HG03103 (cell line): ENCODE measurements at regions not wholly inside any gene's neighbourhood (a gene's known extent, or its start where the extent isn't known, plus 50 kb on each side); places are given as distances from the start of the nearest gene placed in this dataset.
"Not testable (repeated sequence)": the region's sequence is repeated elsewhere in the genome, so short reads cannot be mapped to it uniquely, and the experiment has no call there.

Source experiments
- ATAC-seq: cut with Tn5 transposase; IDR thresholded peaks from one replicate; pipeline ENCODE4 v1.9.1; 2021; ENCODE audit warnings: low read depth; ENCODE audit not compliant: unreplicated experiment

- no peak for ATAC-seq
Measured at GRCh38 chr11:90434858-90435257, 212.0 kb upstream of the CHORDC1 start.

- ATAC-seq, result no peak
Measured at GRCh38 chr11:90428836-90429235, 206.0 kb upstream of the CHORDC1 start.

- no peak for ATAC-seq
Measured at GRCh38 chr11:90426442-90426841, 203.6 kb upstream of the CHORDC1 start.

- no peak for ATAC-seq
Measured at GRCh38 chr11:90423378-90423777, 200.5 kb upstream of the CHORDC1 start.

- not testable (repeated sequence) for ATAC-seq
Measured at GRCh38 chr11:90422787-90423186, 199.9 kb upstream of the CHORDC1 start.

GRCh38 chr11:90414221-90414620 is 191.4 kb upstream of the CHORDC1 start:
- no peak for ATAC-seq

- ATAC-seq, result no peak
Measured at GRCh38 chr11:90407350-90407749, 184.5 kb upstream of the CHORDC1 start.

- ATAC-seq, result no peak
Measured at GRCh38 chr11:90392692-90393091, 169.8 kb upstream of the CHORDC1 start.

GRCh38 chr11:90391756-90392155 is 168.9 kb upstream of the CHORDC1 start:
- ATAC-seq, result no peak

- no peak for ATAC-seq
Measured at GRCh38 chr11:90380206-90380605, 157.4 kb upstream of the CHORDC1 start.

- no peak for ATAC-seq
Measured at GRCh38 chr11:90373971-90374370, 151.1 kb upstream of the CHORDC1 start.

GRCh38 chr11:90364527-90364926 is 141.7 kb upstream of the CHORDC1 start:
- ATAC-seq, result no peak

GRCh38 chr11:90363739-90364138 is 140.9 kb upstream of the CHORDC1 start:
- no peak for ATAC-seq

- ATAC-seq, result no peak
Measured at GRCh38 chr11:90355200-90355599, 132.4 kb upstream of the CHORDC1 start.

- ATAC-seq, result no peak
Measured at GRCh38 chr11:90349731-90350130, 126.9 kb upstream of the CHORDC1 start.

GRCh38 chr11:90344546-90344945 is 121.7 kb upstream of the CHORDC1 start:
- no peak for ATAC-seq

GRCh38 chr11:90343673-90344072 is 120.8 kb upstream of the CHORDC1 start:
- no peak for ATAC-seq

- ATAC-seq, result no peak
Measured at GRCh38 chr11:90341986-90342385, 119.1 kb upstream of the CHORDC1 start.

- ATAC-seq, result no peak
Measured at GRCh38 chr11:90332415-90332814, 109.6 kb upstream of the CHORDC1 start.

GRCh38 chr11:90330632-90331031 is 107.8 kb upstream of the CHORDC1 start:
- ATAC-seq, result no peak

GRCh38 chr11:90329043-90329442 is 106.2 kb upstream of the CHORDC1 start:
- no peak for ATAC-seq

- peak; percentile 68 for ATAC-seq
Measured at GRCh38 chr11:90326647-90327046, 103.8 kb upstream of the CHORDC1 start.

GRCh38 chr11:90323289-90323688 is 100.4 kb upstream of the CHORDC1 start:
- no peak for ATAC-seq
